ENCODE measurements at regions not wholly inside any gene's neighbourhood (a gene's known extent, or its start where the extent isn't known, plus 50 kb on each side); places are given as distances from the start of the nearest gene placed in this dataset.

- TF ChIP-seq FOXK2 (conservative IDR thresholded peaks at IDR 0.05 in 1 of 2, IDR thresholded peaks at IDR 0.05 in 1 of 2; ENCODE audit: low read depth in 2 of 2) (no peak), PREB (CRISPR knock-in tag; IDR thresholded peaks at IDR 0.05) (no peak), CCNT2 (IDR thresholded peaks at IDR 0.05; ENCODE audit: borderline replicate concordance, extremely low read depth, insufficient read length, low read depth, low read length) (no peak), TEAD4 (IDR thresholded peaks at IDR 0.05; ENCODE audit: low read length) (no peak), TEAD4 (CRISPR knock-in tag; IDR thresholded peaks at IDR 0.05; ENCODE audit: borderline replicate concordance) (no peak), KLF10 (CRISPR knock-in tag; IDR thresholded peaks at IDR 0.05) (no peak), EZH2 (IDR thresholded peaks at IDR 0.05; ENCODE audit: borderline replicate concordance, low read depth, low read length) (no peak), NRF1 (conservative IDR thresholded peaks at IDR 0.05 in 1 of 2, IDR thresholded peaks at IDR 0.05 in 1 of 2) (no peak), HMG20A (CRISPR knock-in tag; conservative IDR thresholded peaks at IDR 0.05) (no peak), NR2C1 (IDR thresholded peaks at IDR 0.05) (no peak), NR2C1 (tag; IDR thresholded peaks at IDR 0.05) (no peak), ZNF282 (CRISPR knock-in tag; IDR thresholded peaks at IDR 0.05) (no peak), FOXJ3 (CRISPR knock-in tag; IDR thresholded peaks at IDR 0.05) (no peak), TCF7L2 (IDR thresholded peaks at IDR 0.05; ENCODE audit: low read depth, low read length) (no peak)
These were observed 94.8 kb upstream of the NTM start for GRCh38 chr11:131275580-131275979.

Data from K562 (cell line).